Stimulated activated CD8-positive, alpha-beta memory T cell treated with anti-CD3 and anti-CD28 coated beads, Interleukin-4, amount 100 ng/mL, for 1 hour (primary cell): ENCODE measurements at regions not wholly inside any gene's neighbourhood (a gene's known extent, or its start where the extent isn't known, plus 50 kb on each side); places are given as distances from the start of the nearest gene placed in this dataset.
A peak's percentile ranks its signal among the peaks of the same experiment; 100 is the strongest.
"Not testable (repeated sequence)": the region's sequence is repeated elsewhere in the genome, so short reads cannot be mapped to it uniquely, and the experiment has no call there.

Experiments used
- DNase-seq, 2 donors: peaks; one replicate each; pipeline ENCODE4 v3.0.0-alpha.2; 2020; ENCODE audit warnings: low read depth in 2 of 2, low spot score in 1 of 2

- no peak for DNase-seq
Observed at GRCh38 chr11:36763187-36763586, 165.2 kb upstream of the RAG2 start.

GRCh38 chr11:36757075-36757474, 159.0 kb upstream of the RAG2 start:
- DNase-seq, result no peak

DNA sequence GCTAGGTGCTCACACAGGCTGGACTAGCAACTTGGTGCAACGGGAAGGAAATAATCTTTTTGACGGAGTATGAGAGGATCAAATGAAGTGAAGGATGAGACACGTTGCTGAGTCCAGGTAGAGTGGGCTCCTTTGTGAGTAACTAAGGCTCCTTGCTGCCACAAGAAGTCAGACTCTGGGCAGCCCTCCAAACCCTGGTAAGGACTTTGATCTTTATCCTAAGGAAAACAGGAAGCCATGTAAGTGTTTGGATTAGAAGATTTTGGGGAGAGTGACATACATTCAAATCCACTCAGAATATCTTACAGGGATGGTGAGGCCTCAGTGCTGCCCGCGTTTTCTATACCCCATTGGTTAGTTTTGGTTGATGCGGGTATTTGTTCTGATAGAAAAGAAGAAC, 155.9 kb upstream of the RAG2 start:
- DNase-seq, result no peak

DNA sequence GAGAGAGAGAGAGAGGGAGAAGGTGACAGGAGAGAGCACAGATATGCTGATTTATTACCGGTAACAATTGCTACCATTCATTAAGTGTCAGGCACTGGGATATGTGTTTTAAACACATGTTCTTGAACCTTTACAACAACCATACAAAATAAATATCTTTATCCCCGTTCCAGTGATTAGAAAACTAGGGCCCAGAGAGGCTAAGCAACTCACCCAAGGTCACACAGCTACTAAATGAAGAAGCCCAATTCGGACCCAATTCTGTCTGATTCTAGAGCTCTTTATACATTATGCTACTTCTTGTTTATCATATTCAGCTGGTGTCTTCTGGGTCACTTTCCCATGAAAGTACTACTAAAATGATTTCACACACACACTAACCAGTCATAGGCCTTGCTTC, 154.0 kb upstream of the RAG2 start:
- DNase-seq, result no peak

DNA sequence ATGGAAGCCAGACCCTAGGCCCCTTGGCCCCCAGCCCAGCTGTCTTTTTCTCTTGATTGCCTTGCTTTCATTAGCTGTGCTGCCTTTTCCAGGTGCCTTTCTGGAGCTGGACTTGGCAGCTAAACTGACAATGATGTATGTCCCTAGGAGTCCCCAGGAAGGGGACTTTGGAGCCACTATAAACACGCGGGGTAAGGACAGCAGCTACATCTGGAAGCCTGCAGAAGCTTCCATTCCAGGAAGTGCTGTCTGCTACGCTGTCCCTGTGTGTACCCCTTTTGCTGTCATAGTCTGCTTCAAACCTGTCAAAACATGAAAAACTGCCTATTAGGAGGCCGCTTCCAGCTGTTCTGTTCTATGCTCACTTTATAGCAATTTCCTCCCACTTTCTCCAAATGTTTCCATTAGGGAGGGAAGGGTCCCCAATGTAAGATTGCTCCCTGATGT, 153.3 kb upstream of the RAG2 start:
- no peak for DNase-seq

- no peak for DNase-seq
Observed at GRCh38 chr11:36750349-36750748, 152.3 kb upstream of the RAG2 start.

DNA sequence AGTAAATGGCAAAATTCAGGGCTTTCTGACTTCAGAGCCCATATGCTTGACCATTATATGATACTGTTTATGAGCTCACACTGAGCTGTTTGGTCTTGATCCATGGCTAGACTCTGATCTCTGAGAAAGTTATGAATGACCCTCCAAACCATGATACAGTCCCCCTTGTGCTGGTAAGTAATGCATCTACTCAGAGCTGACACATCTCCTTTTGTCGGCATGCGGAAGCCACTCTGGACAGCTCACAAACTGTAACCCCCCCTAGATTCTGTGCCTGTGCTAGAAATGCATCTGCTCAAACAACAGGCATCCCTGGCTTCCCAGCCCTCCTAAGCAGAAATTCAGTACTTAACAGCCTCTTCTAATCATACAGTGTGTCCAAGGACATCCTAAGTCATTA, 150.8 kb upstream of the RAG2 start:
- DNase-seq, result no peak

DNA sequence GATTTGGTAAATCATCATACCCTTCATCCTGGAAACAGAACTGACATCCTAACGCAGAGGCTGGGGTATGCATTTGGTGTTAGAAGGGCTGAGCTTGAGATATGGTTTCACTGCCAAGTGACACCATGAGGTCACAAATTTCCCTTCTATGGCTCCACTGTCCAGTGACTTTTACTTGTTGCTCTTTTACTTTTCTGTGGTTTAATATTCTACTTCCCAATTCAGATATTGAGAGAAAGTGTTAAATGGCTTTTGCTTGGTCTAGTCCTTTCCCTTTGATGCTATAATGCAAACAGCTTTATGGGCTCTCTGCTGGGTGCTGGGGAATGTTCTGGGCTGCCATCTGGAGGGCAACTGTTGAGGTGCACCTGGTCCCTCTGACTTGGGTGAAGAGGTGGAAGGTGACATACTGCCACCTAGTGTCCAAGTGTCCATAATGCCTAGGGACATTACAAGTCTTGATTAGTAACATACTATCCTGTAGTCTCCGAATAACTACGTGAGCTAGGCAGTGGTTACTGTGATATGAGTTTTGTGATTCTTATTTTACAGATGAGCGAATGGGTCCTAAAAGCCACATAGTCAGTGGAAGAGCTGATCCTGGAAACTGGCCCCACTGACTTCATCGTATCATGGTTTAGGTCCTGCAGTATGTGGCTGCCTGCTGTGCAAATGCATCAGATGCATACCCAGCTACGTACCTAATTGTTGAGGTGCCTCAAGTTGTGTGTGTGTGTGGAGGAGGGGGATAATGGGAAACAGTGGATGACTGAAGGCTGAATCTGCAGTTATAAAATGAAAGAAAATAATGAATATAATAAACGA, 149.1 kb upstream of the RAG2 start:
- DNase-seq, result peak; percentile 34 to 60

GRCh38 chr11:36744375-36745168, 146.5 kb upstream of the RAG2 start:
- peak in 1 of 2 donors; percentile 25 for DNase-seq

- no peak for DNase-seq
Observed at GRCh38 chr11:36743039-36743438, 145.0 kb upstream of the RAG2 start.

GRCh38 chr11:36741515-36741914, 143.5 kb upstream of the RAG2 start:
- no peak for DNase-seq

DNA sequence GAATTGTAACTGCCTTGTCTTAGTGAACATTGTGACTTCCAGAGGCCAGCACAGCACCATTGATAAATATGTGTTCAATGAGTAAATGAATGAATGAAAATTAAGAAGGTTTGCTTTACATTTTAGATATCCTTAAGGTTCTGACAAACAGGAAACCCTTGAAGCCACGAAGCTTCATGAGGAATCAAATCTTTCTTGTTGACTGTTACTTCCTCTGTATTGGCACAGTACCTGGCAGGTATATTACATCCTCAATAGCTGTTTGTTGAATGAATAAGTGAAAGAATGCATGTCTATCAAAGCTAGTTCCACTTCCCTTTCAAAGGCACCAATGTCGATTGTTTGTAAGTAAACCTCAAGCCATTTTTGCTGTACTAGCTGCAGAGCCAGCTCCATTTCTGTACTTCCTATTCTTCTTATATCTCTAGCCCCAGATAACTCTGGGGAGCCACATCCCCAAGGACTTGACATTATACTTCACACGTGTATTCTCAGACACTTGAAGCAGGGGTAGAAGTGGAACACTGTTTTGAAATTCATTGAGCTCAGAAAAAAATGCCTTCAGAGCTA, 140.3 kb upstream of the RAG2 start:
- no peak for DNase-seq

DNA sequence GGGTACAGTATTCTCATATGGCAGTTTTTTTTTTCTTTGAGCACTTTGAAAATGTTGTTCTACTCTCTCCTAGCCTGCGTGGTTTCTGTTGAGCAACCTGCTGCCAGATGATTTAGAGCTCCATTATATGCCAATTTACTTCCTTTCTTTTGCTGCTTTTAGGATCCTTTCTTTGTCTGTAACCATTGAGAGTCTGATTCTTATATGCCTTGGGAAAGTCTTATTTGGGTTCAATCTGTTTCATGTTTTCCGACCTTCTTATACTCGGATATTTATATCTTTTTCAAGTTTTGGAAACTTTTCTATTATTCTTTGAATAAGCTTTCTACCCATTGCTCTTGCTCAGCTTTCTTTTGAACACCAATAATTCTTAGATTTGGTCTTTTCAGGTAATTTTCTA, 138.1 kb upstream of the RAG2 start:
- DNase-seq, result no peak

- DNase-seq, result not testable (repeated sequence)
Observed at GRCh38 chr11:36733721-36734120, 135.7 kb upstream of the RAG2 start.

DNA sequence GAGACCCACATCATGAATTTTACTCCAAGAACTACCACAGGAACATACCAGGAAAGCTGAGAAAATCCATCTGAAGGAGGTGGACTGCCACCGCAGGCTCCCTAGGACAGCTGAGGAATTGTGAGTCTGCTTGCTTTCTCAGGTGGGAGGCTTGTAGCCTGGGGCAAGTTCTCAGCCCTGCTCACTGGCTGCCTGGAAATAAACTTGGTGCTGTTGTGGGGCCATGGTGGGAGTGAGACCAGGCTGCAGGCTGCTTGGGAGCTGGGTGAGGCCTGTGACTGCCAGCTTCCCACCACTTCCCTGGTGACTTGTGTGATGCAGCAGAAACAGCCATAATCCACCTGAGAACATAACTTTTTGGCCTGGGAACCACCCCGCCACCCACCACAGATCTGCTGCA, 132.7 kb upstream of the RAG2 start:
- DNase-seq, result no peak

DNA sequence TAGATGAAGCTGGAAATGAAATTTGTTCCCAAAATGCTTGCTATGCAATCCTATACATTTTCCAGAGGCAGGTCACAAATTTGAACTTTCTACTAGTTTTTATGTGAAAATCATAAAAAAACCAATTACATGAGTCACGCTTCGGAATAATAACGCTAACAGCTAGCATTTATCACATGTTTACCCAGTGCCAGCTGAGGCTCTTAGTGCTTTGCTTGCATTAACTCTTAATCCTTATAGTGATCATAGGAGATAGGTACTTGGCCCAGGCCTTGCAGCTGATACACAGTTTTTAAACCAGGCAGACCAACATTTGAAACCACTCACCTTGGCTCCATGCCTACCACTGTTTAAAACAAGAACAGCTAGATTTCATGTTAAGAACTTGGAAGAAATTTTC, 131.8 kb upstream of the RAG2 start:
- no peak for DNase-seq

GRCh38 chr11:36726420-36726819, 128.4 kb upstream of the RAG2 start:
- no peak for DNase-seq

DNA sequence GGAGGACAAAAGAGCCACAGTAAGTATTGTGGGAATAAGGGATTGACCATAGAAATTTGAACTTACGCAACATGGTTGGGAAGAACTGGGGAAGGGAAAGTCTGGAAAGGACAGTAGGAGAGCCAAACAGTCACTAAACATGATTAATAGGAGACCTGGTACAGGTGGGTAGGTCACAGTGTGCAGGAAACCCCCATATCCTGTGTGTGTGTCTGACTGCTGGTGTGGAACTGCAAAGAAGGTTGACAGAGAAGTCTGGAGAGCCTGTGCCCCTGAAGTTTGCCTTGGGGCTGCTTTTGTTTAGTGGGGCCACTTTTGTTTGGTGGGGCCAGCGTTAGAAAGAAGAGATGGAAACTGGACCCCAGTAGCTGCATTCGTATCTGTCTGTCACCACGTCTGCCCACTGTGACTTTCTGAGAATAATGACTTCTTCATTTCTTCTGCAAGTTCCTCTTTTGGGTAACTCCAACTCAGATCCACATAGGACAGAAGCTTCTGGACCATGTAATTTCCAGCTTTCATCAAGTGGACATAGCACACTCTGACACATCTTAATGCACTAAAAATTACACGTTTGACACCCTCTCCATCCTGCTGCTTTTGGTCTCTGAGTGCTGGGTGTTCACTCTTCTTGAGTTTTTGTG, 126.8 kb upstream of the RAG2 start:
- no peak for DNase-seq

DNA sequence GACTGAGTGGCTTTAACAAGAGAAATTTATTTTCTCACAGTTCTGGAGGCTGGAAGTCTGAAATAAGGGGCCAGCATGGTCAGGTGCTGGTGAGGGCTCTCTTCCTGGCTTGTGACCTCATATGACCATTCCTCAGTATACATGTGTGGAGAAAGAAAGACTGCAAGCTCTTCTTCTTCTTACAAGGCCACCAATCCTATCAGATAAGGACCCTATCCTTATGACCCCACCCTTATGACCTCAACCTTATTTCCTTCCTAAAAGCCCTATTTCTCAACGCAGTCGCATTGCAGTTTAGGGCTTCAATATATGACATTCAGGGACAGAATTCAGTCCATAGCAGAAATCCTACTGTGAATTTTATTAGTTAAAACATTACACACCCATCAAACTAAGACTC, 124.4 kb upstream of the RAG2 start:
- no peak for DNase-seq

DNA sequence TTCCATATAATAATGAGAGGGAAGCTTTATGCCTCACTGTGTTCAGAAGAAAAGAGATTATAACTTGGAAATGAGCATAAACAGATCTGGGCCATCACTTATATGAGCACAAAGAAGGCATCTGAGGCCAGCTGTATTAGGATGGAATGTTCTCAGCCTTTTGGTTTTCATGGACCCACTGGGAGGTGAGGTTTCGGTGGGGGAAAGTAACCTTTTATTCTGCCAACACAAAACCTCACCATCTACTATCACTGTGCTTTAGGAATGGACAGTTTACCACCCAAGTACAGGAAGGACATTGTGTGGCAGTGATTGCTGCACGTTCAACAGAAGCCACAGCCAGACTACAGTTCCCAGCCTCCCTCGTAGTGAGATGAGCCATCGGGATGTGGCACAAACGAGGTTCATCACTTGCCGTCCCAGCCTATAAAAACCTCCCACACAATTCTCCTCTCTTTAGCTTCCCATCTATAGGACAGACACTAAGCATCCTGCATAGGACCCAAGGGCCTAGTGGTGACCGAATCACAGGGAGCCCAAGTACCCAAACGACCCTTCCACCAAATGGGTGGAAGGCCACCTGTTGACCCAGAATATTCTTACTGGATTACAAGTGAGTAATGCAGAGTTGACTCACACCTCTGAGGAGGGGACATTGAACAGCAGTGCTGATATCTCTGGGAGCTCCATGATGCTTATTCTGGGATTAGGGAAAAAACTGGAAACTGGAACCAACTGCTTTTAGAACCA, 121.5 kb upstream of the RAG2 start:
- no peak for DNase-seq

DNA sequence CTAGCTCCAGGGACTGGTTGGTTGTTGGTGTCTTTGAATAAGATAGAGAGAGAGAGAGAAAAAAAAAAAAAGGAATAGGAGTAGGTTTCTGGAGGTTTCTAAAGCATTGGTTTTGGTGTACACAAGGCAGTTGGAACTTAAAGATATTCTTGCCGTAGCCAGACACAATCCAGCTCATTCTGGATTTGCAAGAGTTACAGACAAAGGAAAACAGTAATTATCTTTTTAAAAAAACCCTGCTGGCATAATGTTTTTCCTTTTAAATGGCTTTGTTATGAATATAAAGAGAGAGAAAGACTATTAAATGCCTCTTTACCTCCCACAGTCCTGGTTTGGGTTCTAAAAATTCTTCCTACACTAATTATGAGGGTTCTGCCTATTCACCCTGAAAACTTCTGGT, 120.4 kb upstream of the RAG2 start:
- no peak for DNase-seq
